ENCODE measurements at regions not wholly inside any gene's neighbourhood (a gene's known extent, or its start where the extent isn't known, plus 50 kb on each side); places are given as distances from the start of the nearest gene placed in this dataset.

GRCh38 chr6:139570166-139570565 lies 195.7 kb upstream of the CITED2 start:
- no peak for TF ChIP-seq POLR2A (IDR thresholded peaks at IDR 0.05)
- TF ChIP-seq CTCF (IDR thresholded peaks at IDR 0.05): no peak

All from heart left ventricle (tissue), 13 donors.